8988T (cell line): ENCODE measurements at regions not wholly inside any gene's neighbourhood (a gene's known extent, or its start where the extent isn't known, plus 50 kb on each side); places are given as distances from the start of the nearest gene placed in this dataset.

Experiments
- DNase-seq: peaks from one replicate; pipeline ENCODE4 v3.0.0; 2011

DNA sequence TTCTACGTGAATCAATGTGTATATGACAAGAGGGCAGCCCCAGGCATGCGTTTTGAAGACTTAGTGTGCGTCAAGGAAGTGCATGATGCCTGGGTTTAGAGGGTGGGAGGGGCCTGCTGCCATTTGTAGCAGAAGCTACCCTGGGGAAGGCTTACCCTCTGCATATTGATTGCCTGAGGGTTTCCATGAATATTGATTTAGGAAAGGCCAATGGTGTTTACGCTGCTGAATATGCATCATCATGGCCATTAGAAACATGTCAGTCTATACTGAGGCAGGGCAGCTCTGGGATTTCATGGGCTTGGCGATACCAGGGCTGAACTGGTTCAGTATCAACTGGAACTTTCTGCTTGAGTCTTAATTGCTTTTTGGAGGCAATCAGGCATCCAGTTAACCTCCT is 259.3 kb downstream of the DCDC2C start:
- DNase-seq: no peak

DNA sequence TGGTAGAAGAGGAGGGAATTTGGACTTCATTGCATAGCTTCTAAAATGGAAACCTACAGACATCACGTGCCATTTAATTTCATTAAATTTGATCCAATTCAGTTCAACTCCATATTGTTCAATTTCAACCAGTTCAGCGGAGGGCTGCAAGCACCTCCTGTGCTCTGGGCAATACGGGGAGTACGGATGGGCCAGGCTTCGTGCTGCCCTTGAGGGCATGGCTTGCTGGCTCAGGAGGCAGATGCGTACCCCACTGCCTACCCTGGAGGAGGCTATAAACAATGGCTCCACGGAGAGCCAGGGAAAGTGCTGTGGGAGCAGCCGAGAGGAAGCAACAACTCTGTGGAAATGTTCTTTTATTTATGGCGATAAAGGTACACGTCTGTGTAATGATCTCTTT is 261.8 kb downstream of the DCDC2C start:
- DNase-seq: no peak

DNA sequence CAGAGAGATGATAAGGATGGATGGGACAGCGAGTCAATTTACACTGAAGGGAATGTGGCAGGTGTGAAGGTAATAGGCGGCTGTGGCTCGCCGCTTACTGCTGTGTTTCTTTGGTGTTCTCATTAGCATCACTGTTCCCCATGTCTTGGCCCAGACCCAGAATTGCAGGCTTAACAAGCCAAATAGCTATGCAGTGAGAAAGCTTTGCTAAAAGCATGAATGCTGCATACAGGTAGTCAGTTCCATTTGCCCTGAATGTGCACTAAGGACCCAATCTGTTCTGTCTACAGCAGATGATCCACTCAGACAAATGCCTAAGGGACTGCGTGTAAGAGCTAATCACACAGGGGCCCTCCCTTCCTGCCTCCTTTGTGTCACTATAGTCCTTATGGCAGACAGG is 262.6 kb downstream of the DCDC2C start:
- no peak for DNase-seq

DNA sequence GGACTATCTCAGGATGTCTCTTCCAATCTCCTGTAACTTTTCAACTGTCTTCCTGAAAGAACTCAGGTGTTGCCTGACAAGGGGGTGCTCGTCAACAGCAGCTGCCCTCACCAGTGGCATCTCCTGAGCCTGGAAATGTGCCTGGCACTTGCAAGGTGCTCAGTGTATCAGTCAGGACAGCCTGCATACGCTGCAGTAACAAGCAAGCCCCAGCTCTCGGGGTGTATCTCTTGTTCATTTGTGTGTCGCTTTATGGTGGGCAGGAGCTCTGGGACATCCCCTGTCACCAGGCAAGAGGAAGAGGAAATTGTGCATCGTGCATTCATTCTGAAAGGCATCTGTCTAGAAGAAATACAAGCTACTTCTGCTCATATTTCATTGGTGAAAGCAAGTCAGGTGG is 263.1 kb downstream of the DCDC2C start:
- no peak for DNase-seq

DNA sequence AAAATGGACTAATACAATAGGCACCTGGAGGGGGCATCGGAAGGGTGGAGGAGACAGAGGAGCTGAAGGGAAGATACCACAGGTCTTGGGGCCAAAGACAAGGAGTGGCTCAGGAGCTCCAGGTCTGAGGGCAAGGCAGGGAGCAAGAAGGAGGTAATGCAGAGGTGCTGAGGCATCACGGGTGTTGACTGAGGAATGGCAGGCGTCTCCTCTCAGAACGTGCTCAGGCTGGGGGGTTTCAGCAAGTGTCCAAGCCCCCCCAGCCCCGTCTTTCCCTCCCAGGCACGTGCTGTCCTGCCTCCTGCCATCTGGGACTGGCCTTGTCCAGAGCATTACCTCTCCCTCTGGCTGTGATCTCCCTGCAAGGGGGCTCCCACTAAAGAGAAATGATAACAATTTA is 265.4 kb downstream of the DCDC2C start:
- DNase-seq: no peak

DNA sequence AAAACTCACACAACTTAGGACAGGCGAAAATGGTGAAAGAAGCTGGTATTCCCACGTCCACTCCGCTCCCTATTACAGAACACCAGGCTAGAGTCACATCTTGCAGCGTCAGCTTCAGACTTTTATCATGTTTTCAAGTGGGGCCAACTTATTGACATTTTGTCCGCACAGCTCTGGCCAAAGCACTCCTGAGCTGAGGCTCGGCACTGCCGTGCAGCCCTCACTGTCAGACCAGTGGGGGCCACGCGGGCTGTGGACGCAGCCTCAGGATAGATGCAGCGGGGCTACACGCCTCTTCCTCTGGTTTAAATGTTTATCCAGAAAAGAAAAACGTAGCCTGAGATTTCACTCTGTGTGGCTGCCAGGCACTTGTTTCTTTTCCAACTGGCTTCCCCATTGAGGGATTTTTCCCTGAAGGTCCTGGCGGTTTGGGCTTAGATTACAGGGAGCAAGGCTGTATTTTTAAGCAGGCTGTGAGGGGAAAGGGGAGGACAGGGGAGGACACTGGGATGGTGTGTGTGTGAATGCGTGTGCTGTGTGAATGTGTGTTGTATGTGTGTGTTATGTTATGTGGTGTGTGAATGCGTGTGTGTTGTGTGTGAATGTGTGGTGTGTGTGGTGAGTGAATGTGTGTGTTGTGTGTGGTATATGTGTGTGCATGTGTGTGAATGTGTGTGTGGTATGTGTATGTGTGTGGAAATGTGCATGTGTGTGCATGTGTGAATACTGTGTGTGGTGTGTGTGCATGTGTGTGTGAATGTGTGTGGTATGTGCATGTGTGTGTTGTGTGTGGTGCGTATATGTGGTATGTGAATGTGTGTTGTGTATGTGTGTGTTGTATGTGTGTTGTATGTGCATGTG is 267.6 kb downstream of the DCDC2C start:
- DNase-seq: no peak

DNA sequence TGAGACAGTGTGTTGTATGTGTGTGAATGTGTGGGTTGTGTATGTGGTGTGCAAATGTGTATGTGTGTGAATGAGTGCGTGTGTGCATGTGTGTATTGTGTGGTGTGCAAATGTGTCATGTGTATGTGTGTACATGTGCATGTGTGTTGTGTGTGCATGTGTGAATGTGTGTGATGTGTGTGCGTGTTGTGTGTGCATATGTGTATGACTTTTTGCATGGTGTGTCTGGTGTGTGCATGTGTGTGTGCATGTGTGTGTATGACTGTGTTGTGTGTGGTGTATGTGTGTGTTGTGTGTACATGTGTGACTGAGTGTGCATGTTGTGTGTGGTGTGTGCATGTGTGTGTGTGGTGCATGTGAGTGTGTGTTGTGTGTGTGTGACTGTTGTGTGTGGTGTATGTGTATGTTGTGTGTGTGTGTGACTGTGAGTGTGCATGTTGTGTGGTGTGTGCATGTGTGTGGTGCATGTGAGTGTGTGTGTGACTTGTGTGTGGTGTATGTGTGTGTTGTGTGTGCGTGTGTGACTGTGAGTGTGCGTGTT is 268.3 kb downstream of the DCDC2C start:
- no peak for DNase-seq

DNA sequence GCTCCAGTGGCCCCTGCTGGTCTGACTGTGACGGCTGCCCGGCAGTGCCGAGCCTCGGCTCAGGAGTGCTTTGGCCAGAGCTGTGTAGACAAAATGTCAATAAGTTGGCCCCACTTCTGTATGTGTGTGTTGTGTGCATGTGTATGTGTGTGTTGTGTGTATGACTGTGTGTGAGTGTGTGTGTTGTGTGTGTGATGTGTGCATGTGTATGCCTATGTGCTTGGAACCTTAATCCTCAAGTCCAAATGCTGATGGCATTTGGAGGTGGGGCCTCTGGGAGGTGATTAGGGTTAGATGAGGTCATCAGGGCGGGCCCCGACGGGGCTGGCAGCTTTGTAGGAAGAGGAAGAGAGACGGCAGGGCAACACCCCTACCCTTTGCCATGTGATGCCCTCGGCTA is 269.0 kb downstream of the DCDC2C start:
- no peak for DNase-seq

DNA sequence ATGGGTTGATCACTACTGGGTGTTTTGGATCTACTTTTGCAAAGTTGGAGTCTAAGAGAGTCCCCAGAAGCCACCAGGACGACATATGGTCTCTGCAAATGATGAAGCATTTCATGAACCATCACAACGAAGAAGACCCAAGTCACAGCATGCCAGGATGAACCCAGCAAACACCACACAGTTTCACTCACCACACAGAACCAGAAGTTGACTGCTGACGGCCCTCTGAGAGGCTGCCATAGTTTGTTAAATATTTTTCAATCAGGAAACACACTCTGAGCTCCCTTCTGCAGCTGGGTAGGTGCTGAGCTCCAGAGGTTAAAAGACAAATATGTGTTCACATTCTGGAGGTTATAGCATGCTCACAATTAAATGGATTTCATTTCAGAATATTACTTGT is 271.4 kb downstream of the DCDC2C start:
- DNase-seq: no peak

DNA sequence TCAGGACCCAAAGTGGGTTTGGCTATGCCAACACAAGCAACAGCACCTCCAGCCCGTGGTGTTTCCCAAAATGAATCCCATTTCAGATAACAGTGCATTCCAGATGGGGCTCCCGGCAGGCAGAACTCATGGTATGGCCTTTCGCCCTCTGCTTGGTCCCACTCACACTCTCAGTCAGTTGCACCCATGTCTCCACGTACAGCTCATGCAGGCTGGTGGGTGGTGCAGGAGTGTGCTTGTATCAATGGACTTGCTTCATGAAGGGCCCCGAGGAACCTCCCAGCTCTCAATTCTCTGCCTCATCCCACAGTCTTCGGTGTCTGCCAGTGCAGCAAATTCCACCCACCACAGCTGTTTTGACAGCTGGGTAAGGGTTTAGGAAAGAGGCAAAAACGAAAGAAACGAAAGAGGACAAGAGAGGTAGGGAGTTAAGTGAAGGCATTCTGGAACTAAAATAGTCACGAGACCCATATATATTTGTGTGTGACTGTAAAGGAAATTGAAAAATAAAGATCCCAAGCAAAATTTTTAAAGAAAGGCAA is 278.1 kb downstream of the DCDC2C start:
- DNase-seq: no peak

DNA sequence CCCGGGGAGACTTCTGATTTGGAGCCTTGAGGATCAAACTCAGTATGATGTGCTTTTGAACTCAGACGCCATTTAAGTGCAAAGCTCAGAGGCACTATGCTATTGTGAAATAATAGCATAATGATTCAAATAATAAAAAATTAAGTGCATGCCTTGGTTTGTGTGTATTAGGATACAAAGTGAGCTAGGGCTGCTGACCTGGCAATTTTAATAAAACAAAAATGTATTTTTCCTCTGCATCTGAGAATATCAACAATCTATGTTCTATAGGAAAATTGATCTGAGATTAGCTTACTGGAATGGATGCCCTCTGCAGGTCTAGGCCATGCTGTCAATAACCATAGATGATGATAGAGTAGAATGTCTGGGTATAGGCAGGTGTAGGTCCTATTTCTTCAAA is 278.8 kb downstream of the DCDC2C start:
- DNase-seq: no peak

DNA sequence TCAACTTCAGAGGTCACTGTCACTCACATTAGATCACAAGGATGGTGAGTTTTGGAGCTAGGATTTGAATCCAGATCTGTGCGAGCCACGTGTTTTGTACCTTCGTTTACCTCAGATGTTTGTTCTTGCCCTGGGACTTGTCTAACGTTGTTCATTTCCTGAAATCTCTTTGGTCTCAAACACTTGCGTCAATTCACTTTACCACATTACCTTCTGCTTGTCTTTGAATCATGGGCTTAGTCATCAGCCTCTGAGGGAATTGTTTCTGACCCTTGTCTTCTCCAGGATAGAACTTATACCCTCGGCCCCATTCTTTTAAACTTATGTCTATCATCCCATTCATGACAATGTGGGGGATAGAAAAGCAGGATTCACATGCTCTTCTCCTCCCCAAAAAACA is 282.7 kb downstream of the DCDC2C start:
- DNase-seq: no peak

DNA sequence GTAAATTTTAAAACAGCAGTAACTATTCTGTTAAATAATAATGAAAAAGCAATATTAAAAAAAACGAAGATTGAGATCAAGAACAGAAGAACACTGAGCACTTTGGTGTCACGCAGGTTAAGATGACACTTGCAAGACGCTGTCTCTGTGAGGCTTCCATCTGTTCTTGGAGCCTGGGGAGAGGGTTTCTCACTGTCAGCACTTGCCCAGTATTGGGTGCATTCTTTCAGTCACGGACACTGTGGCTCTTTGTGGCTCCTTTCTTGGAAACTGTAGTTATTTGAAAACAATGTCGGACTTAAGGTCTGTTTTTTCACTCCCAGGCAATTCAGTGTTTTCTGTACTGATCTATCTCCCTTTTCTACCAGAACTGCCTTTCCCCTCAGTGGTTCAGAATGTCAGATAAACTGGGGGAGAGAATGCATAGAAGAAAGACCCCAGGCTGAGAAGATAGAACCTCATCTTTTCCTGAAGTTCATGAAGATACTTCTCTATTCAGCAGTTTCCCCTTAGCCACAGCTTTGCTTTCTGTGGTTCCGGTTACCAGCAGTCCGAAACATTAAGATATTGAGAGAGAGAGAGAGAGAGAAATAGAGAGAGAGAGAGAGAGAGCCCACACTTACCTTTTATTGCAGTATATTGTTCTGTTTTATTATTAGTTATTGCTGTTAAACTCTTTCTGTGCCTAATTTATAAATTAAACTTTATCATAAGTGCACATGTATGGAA is 283.3 kb downstream of the DCDC2C start:
- DNase-seq: no peak

DNA sequence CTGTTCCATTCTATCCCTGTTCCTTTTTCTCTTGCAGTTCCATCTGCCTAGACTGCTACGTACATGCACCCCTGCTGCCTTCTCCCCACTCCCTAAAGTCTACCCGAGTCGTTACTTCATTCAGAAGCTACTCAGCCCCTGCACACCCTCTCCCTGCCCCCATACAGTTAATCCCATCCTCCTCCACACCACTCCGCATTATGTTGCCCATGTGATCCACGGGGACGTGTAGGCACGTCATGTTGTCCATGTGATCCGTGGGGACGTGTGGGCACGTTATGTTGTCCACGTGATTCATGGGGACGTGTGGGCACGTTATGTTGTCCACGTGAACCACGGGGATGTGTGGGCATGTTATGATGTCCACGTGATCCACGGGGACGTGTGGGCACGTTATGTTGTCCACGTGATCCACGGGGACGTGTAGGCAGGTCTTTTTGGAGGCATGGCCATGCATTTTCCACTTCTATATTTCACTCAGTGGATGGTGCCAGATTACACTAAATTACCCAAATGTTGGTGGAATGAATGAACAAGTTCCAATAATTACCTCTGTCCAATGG is 299.5 kb downstream of the DCDC2C start:
- DNase-seq: no peak

DNA sequence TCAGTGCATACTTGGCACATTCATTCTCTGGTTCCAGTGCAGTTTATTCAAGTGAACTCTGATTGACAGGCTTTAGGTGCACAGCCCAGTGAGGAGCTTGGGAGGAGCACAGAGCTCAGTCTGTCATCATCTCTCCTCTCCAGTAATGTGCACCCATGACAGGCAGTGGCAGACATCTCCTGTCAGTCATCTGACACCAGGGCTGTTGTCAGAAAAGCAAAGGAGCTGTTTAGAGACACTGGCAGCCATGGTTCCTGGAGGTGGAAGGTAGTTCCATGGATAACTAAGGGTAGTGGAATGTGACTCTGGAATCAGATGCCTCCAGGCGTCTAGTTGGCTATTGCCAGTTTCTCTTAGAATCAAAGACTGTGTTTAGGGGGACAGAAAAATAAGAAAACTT is 308.8 kb downstream of the DCDC2C start:
- DNase-seq: no peak

DNA sequence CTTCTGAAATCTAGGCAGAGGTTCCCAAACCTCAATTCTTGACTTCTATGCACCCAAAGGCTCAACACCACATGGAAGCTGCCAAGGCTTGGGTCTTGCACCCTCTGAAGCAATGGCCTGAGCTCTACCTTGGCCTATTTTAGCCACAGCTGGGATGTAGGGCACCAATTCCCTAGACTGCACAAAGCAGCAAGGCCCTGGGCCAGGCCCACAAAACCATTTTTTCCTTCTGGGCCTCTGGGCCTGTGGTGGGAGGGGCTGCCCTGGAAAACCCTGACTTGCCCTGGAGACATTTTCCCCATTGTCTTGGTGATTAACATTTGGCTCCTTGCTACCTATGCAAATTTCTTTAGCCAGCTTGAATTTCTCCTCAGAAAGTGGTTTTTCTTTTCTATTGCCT is 315.2 kb downstream of the DCDC2C start:
- DNase-seq: no peak

DNA sequence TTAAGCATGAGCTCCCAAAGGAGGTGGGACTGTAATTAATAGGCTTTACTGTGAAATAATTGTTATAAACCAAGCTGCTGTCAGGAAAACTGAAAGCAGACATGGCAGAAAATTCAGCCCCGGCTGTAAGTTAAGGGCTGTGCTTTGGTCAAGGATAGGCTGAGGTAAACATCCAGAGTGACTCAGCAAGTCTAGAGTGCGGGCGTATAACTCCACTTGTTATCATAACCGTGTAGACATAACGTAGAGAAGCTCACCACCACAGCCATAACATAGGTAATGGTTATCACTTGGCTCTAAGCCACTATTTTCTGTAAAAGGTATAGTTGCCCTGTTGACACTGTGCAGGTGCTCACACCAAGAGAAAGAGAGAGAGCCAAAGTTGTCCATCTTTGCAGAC is 316.8 kb downstream of the DCDC2C start:
- no peak for DNase-seq

DNA sequence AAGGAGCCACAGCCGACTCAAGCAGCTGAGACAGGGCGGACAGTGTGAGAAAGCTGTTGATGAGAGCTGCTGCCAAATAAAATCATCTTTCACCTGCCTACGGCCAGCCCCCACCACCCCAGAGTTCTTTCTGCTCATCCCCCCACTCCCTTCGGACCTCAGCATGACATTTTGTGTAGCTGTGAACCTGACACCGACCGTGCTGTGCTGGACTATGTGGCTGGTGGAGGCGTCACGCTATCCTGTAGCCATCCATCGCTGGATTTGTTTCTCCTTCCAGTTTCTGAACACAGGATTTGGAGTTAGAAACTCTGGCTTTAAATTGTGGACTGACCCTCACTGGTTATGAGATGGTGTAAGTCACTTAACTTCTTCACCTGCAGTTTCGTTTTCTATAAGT is 317.3 kb downstream of the DCDC2C start:
- DNase-seq: no peak

DNA sequence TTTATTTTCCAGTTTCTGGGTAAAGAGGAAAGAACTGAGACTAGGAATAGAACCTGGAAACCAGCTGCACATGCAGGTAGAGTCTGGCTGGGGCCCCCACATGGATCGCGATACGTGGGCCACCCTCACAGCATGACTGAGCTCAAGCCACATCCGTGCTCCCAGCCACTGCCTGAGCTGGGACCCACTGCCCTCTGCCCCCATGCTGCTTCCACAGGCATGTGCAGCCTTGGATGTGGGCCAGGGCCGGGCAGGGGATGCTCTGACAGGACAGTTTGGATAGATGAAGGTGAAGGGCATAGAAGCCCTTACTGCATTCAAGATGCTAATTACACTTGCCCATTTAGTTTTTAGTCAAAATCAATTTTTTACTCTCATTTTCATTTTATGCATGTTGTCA is 321.2 kb downstream of the DCDC2C start:
- no peak for DNase-seq

DNA sequence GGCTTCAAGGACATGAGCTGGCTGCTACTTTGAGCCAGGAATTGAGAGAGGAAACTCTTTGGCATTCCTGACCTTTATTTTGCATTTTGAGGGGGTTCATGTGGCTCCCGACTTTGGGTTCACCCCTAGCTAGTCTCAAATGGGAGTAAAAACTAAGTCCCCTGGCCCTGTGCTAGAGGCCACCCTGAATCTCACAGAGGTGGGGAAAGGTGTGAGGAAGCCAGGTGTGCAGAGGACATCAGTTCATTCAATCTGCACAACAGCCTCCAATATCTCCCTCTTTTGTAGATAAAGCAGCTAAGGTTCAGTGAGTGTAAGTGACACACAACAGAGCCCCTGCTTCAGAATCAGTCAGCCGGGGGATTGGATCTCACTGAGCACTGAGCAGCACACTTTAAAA is 325.7 kb downstream of the DCDC2C start:
- DNase-seq: no peak

DNA sequence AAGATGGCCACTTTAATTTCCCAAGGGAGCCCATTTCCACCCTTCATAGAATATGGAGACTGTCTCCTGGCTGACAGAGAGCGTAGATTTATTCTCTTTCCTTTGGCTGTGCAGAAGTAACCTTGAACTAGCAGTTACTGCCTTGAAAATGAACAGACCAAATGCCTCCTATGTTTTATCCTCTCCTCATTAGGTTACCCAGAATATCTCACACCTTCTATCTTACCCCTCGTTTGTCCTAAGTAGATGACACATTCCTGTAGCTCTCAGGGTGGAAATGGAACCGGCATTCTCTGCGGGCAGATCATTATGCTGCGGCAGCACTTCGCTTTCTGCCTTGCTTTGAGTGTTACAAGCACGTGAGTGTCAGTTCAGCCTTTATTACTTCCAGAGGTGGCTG is 336.5 kb downstream of the DCDC2C start:
- DNase-seq: no peak

DNA sequence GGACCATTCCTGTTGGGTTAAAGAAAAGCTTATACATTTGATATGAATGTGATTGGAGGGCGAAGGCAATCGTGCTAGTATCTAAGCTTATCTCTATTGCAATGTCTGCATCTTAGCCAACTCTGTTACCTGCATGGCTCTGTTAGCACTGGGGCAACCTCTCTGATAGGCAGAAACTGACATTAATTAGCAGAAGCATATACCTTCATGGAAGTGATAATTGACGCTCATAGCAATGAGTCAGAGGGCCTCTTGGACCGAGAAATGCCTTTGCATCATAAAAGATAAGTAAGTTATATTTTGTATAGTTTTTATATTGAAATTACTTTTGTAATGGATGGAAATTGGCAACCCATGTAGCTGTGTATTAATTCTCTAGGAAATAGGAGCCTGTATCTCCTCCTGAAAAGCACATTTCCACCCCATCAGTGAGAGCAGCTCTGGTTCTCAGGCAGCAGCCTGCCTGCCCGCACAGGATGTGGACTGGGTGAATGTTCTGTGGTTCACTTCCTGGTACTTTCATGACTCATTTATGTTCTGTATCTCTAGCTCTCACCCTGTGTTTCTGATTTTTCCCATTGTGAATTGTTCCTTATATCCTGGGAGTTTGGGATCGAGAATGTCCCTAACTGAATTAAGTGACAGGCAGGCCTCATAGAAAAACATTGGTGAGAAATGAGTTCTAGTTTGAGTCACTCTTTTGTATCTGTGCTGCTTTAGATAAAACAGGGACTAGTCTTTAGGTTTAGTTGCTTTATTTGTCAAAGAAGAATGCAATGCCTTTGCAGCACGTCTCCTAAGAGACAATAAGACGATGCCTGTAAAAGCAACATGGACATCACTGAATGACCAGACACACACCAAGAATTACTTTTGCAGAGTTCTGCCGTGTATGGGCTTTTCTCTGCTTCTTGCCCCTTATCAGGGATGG is 344.9 kb downstream of the DCDC2C start:
- DNase-seq: no peak

DNA sequence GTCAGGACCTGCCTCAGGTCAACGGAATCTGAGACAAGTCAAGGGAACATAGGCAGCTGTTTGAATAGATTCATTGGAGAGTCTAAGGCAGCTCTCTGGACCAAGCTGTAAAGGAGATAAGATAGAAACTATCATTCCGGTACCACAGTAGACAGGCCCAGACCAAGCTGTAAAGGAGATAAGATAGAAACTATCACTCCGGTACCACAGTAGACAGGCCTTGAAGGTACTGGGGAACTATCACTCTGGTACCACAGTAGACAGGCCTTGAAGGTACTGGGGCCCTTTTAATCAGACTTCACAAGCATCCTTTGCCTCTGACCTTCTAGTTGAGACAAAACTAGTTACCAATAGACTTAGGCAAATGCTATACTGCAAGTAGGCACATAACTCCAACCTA is 346.1 kb downstream of the DCDC2C start:
- DNase-seq: no peak
